Fibroblast of lung (primary cell): ENCODE measurements at regions not wholly inside any gene's neighbourhood (a gene's known extent, or its start where the extent isn't known, plus 50 kb on each side); places are given as distances from the start of the nearest gene placed in this dataset.

Source experiments
- DNase-seq, 2 donors: peaks; one replicate each; pipeline versions ENCODE4 v3.0.0 to v3.0.0-alpha.2; 2010; ENCODE audit warnings: low read depth in 2 of 2
- H2AFZ ChIP-seq: 2 replicates; pipeline ENCODE4 v1.5.1; 2012; ENCODE audit warnings: low read length, control low read depth, inconsistent platforms
- H3K27ac ChIP-seq: 2 replicates; pipeline ENCODE4 v1.5.1; 2011; ENCODE audit warnings: low read length, control low read depth; ENCODE audit not compliant: insufficient read depth
- H3K27me3 ChIP-seq: 2 replicates; pipeline ENCODE4 v1.5.1; 2011; ENCODE audit warnings: mild to moderate bottlenecking, low read length; ENCODE audit not compliant: control insufficient read depth, insufficient read depth
- H3K36me3 ChIP-seq: 2 replicates; pipeline ENCODE4 v1.5.1; 2011; ENCODE audit warnings: low read length; ENCODE audit not compliant: control insufficient read depth, insufficient read depth
- H3K4me1 ChIP-seq: 2 replicates; pipeline ENCODE4 v1.5.1; 2011; ENCODE audit warnings: low read length; ENCODE audit not compliant: control insufficient read depth, insufficient read depth; ENCODE audit errors: extremely low read depth
- H3K4me2 ChIP-seq: 2 replicates; pipeline ENCODE4 v1.5.1; 2011; ENCODE audit warnings: low read length, control low read depth; ENCODE audit not compliant: insufficient read depth; ENCODE audit errors: extremely low read depth
- H3K4me3 ChIP-seq, 4 experiments: fragments of 200-600 bp in 1 of 4; sonication (generic) in 1 of 4; replicated peaks in 1 of 4; 2 replicates each; pipeline ENCODE4 v1.5.1; 2011 to 2016; ENCODE audit warnings: low read length in 4 of 4, low read depth in 3 of 4, mild to moderate bottlenecking in 3 of 4, control low read depth in 2 of 4, inconsistent platforms in 1 of 4, mixed read lengths in 1 of 4; ENCODE audit not compliant: insufficient read depth in 1 of 4; ENCODE audit errors: control extremely low read depth in 1 of 4
- H3K79me2 ChIP-seq: 2 replicates; pipeline ENCODE4 v1.5.1; 2012; ENCODE audit warnings: mild to moderate bottlenecking, low read length, inconsistent platforms; ENCODE audit not compliant: control insufficient read depth, insufficient read depth
- H3K9ac ChIP-seq: 2 replicates; pipeline ENCODE4 v1.5.1; 2011; ENCODE audit warnings: mild to moderate bottlenecking, low read length, control low read depth; ENCODE audit not compliant: insufficient read depth
- H3K9me3 ChIP-seq: 2 replicates; pipeline ENCODE4 v1.5.1; 2012; ENCODE audit warnings: low read depth, low read length; ENCODE audit not compliant: control insufficient read depth, insufficient read depth
- H4K20me1 ChIP-seq: 2 replicates; pipeline ENCODE4 v1.5.1; 2011; ENCODE audit warnings: low read length; ENCODE audit not compliant: control insufficient read depth, insufficient read depth; ENCODE audit errors: extremely low read depth
- CTCF ChIP-seq, 2 donors: IDR thresholded peaks in 1 of 2; conservative IDR thresholded peaks in 1 of 2; 1 replicate in 1 of 2; 2 replicates in 1 of 2; pipeline ENCODE4 v1.5.1; 2011 to 2012; ENCODE audit warnings: low read length in 2 of 2, control low read depth in 1 of 2, inconsistent platforms in 1 of 2, low read depth in 1 of 2, mild to moderate bottlenecking in 1 of 2
- EZH2 ChIP-seq: IDR thresholded peaks from 2 replicates; pipeline ENCODE4 v1.5.1; 2012; ENCODE audit warnings: low read length, control low read depth, mild to moderate bottlenecking; ENCODE audit errors: missing control alignments

GRCh38 chr12:66051361-66051760, 79.2 kb downstream of the LLPH start:
- Histone ChIP-seq H3K27ac (no peak overlapping the region), H2AFZ (no peak overlapping the region), H3K9ac (no peak overlapping the region), H3K4me2 (no peak overlapping the region), H3K4me1 (peaks cover 7% of the 10 kb centered on the region), H3K36me3 (no peaks in the 10 kb centered on the region), H4K20me1 (no peaks in the 10 kb centered on the region), H3K4me3 (no peak overlapping the region), H3K79me2 (no peaks in the 10 kb centered on the region), H3K9me3 (no peaks in the 10 kb centered on the region), H3K27me3 (no peaks in the 10 kb centered on the region)
- DNase-seq, result peak in 1 of 2 donors; percentile 52
- TF ChIP-seq EZH2 (no peak), CTCF (conservative IDR thresholded peaks at IDR 0.05 in 1 of 2, IDR thresholded peaks at IDR 0.05 in 1 of 2; ENCODE audit: low read depth in 1 of 2, low read length in 2 of 2) (no peak)

GRCh38 chr12:66050610-66051009, 79.9 kb downstream of the LLPH start:
- no peak overlapping the region for H3K27ac ChIP-seq

GRCh38 chr12:66050283-66050576, 80.3 kb downstream of the LLPH start:
- no peak for TF ChIP-seq CTCF (conservative IDR thresholded peaks at IDR 0.05 in 1 of 2, IDR thresholded peaks at IDR 0.05 in 1 of 2; ENCODE audit: low read depth in 1 of 2, low read length in 2 of 2)
- TF ChIP-seq EZH2, result no peak
- H3K27ac ChIP-seq, result no peak overlapping the region
- DNase-seq, result no peak
- no peaks in the 10 kb centered on the region for H3K36me3 ChIP-seq
- no peak overlapping the region for H3K4me3 ChIP-seq
- H4K20me1 ChIP-seq, result no peaks in the 10 kb centered on the region
- H3K79me2 ChIP-seq, result no peaks in the 10 kb centered on the region
- H2AFZ ChIP-seq, result no peak overlapping the region
- H3K4me2 ChIP-seq, result no peak overlapping the region
- H3K4me1 ChIP-seq, result peaks cover 10% of the 10 kb centered on the region
- no peaks in the 10 kb centered on the region for H3K9me3 ChIP-seq
- H3K27me3 ChIP-seq, result no peaks in the 10 kb centered on the region
- H3K9ac ChIP-seq, result no peak overlapping the region

More at GRCh38 chr12:66050610-66051009, 79.9 kb downstream of the LLPH start:
- Histone ChIP-seq H3K27me3 (no peaks in the 10 kb centered on the region), H2AFZ (no peak overlapping the region), H3K4me1 (peaks cover 10% of the 10 kb centered on the region), H3K9me3 (no peaks in the 10 kb centered on the region), H3K36me3 (no peaks in the 10 kb centered on the region), H3K4me3 (no peak overlapping the region), H3K9ac (no peak overlapping the region), H3K4me2 (no peak overlapping the region), H4K20me1 (no peaks in the 10 kb centered on the region), H3K79me2 (no peaks in the 10 kb centered on the region)
- no peak for DNase-seq
- no peak for TF ChIP-seq CTCF (conservative IDR thresholded peaks at IDR 0.05 in 1 of 2, IDR thresholded peaks at IDR 0.05 in 1 of 2; ENCODE audit: low read depth in 1 of 2, low read length in 2 of 2)
- TF ChIP-seq EZH2, result no peak
